ENCODE measurements at regions not wholly inside any gene's neighbourhood (a gene's known extent, or its start where the extent isn't known, plus 50 kb on each side); places are given as distances from the start of the nearest gene placed in this dataset.

DNA sequence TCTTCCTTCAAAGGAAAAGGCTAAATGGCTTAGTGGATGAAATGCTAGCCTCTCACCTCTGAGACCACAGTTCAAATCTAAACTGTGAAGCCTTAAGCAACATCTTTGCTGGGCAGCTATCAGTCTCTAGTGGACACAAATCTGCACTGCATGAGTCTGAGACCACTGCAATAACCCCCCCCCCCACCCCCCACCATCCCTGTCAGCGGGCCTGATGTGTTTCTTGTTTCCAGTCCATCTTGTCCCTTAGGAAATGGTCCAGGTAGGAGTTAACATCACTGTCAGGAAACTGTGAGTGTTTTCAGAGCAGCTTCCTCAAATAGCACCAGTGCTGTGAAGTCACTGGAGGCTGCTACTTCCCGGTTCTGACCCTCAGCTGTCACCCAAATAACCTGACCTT lies 140.6 kb upstream of the TMCO5A start:
- TF ChIP-seq EP300 (IDR thresholded peaks at IDR 0.05): no peak
- TF ChIP-seq POLR2AphosphoS5 (IDR thresholded peaks at IDR 0.05): no peak
- no peak for TF ChIP-seq POLR2A (IDR thresholded peaks at IDR 0.05; ENCODE audit: low read depth)
- TF ChIP-seq, protein P1, sequence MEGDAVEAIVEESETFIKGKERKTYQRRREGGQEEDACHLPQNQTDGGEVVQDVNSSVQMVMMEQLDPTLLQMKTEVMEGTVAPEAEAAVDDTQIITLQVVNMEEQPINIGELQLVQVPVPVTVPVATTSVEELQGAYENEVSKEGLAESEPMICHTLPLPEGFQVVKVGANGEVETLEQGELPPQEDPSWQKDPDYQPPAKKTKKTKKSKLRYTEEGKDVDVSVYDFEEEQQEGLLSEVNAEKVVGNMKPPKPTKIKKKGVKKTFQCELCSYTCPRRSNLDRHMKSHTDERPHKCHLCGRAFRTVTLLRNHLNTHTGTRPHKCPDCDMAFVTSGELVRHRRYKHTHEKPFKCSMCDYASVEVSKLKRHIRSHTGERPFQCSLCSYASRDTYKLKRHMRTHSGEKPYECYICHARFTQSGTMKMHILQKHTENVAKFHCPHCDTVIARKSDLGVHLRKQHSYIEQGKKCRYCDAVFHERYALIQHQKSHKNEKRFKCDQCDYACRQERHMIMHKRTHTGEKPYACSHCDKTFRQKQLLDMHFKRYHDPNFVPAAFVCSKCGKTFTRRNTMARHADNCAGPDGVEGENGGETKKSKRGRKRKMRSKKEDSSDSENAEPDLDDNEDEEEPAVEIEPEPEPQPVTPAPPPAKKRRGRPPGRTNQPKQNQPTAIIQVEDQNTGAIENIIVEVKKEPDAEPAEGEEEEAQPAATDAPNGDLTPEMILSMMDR (IDR thresholded peaks at IDR 0.05): no peak
- intact Hi-C loops (cut with DNase I): no loop called here
- Histone ChIP-seq H3K27me3 (no peaks in the 10 kb centered on the region), H3K4me1 (no peaks in the 10 kb centered on the region), H3K27ac (replicated peaks in 1 of 4) (no peak overlapping the region), H3K4me3 (no peak overlapping the region), H3K9me3 (no peaks in the 10 kb centered on the region), H3K36me3 (no peaks in the 10 kb centered on the region)
- WGBS: 43% methylated on average over 2 of the region's 2 CpGs
- DNase-seq (ENCODE audit: extremely low spot score): no peak

DNA sequence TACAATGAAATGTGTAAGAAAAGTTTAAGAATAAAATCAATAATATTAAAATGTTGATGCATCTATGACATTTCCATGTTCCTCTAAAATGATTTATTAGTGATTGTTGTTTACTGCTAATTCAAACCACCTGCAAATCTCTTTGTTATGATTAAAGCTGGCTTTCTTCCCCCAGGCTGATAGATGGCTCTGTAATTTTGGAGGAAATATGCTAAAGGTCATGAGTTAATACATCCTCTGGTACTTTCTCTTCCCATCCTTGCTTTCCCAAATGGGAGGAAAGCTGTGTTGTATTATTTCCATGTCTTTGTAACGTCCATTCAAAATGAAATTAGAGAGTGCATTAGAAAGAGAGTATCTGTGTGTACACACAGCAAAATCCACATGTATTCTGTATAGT lies 139.5 kb upstream of the TMCO5A start:
- TF ChIP-seq, protein P1 (IDR thresholded peaks at IDR 0.05): no peak
- TF ChIP-seq EP300 (IDR thresholded peaks at IDR 0.05) (no peak), POLR2AphosphoS5 (IDR thresholded peaks at IDR 0.05) (no peak), POLR2A (IDR thresholded peaks at IDR 0.05; ENCODE audit: low read depth) (no peak)
- intact Hi-C loops (cut with DNase I): no loop called here
- no peak overlapping the region for H3K27ac ChIP-seq (replicated peaks in 1 of 4)
- H3K9me3 ChIP-seq: no peaks in the 10 kb centered on the region
- H3K27me3 ChIP-seq: no peaks in the 10 kb centered on the region
- H3K4me3 ChIP-seq: no peak overlapping the region
- DNase-seq (ENCODE audit: extremely low spot score): no peak
- H3K4me1 ChIP-seq: no peaks in the 10 kb centered on the region
- 28% methylated on average over 1 of the region's 1 CpG for WGBS
- H3K36me3 ChIP-seq: no peaks in the 10 kb centered on the region

DNA sequence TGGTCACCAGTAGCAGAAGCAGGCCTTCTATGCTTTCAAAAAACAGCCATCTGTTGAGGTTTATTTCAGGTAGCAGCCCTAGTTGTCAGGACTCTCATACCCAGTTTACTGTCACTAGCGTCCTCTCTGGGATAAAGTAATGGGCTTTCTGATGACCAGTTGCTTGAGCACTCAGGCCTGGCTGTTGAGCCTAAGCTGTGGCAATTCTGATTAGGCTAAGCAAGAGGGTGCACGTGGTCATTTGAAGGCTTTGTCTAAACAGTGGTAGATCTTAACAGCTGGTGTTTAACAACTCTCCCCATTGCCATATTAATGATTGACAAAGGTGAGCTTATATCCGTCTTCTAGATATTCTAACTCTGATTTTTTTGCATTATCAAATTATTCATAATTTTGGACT lies 132.9 kb upstream of the TMCO5A start:
- no peak for DNase-seq (ENCODE audit: extremely low spot score)
- Histone ChIP-seq H3K27ac (replicated peaks in 1 of 4) (no peak overlapping the region), H3K36me3 (no peaks in the 10 kb centered on the region), H3K9me3 (no peaks in the 10 kb centered on the region), H3K4me1 (no peaks in the 10 kb centered on the region), H3K4me3 (no peak overlapping the region), H3K27me3 (no peaks in the 10 kb centered on the region)
- WGBS: 83% methylated on average over 3 of the region's 3 CpGs
- intact Hi-C loops (cut with DNase I): no loop called here
- TF ChIP-seq POLR2AphosphoS5 (IDR thresholded peaks at IDR 0.05) (no peak), EP300 (IDR thresholded peaks at IDR 0.05) (no peak), POLR2A (IDR thresholded peaks at IDR 0.05; ENCODE audit: low read depth) (no peak)
- TF ChIP-seq, protein P1 (IDR thresholded peaks at IDR 0.05): no peak

DNA sequence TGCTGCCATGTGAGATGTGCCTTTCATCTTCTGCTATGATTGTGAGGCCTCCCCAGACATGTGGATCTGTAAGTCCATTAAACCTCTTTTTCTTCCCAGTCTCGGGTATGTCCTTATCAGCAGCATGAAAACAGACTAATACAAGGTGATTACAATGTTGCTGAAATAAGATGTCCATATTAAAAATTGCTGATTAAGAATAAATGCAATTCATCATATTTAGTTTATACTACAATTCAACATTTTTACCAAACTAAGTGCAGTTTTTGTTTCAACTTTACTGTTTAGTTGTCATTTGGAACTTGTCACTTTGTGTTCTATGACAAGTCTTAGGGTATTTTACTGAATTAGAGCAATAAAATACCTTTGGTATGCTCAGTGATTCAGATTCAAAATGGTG lies 127.6 kb upstream of the TMCO5A start:
- WGBS: 88% methylated on average over 1 of the region's 1 CpG
- no peaks in the 10 kb centered on the region for H3K9me3 ChIP-seq
- TF ChIP-seq EP300 (IDR thresholded peaks at IDR 0.05) (no peak), POLR2A (IDR thresholded peaks at IDR 0.05; ENCODE audit: low read depth) (no peak), POLR2AphosphoS5 (IDR thresholded peaks at IDR 0.05) (no peak)
- TF ChIP-seq, protein P1 (IDR thresholded peaks at IDR 0.05): no peak
- H3K27ac ChIP-seq (replicated peaks in 1 of 4): no peak overlapping the region
- no peaks in the 10 kb centered on the region for H3K4me1 ChIP-seq
- no peak overlapping the region for H3K4me3 ChIP-seq
- no peaks in the 10 kb centered on the region for H3K27me3 ChIP-seq
- no peaks in the 10 kb centered on the region for H3K36me3 ChIP-seq
- intact Hi-C loops (cut with DNase I): no loop called here
- DNase-seq (ENCODE audit: extremely low spot score): no peak

DNA sequence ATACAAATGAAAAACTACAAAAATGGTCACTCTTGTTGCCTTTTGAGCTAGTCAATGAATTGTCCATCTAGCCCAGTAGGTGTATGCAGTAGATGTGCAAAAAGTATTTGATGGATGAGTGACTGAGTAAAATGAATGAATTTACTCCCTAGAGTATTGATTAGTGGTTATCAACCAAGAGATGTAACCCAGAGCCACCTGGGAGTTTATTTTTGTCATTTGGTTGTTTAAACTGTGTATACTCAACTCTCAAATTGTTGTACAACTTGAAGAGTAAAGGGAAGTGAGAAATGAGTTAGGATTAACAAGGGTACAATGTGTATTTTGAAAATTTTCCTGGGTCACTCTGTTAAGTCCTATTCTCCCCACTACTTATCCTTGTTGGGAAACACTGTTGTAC lies 124.1 kb upstream of the TMCO5A start:
- DNase-seq (ENCODE audit: extremely low spot score): no peak
- intact Hi-C loops (cut with DNase I): no loop called here

More for the DNA sequence above, 124.1 kb upstream of the TMCO5A start:
- no peaks in the 10 kb centered on the region for H3K27me3 ChIP-seq
- TF ChIP-seq, protein P1 (IDR thresholded peaks at IDR 0.05): no peak
- TF ChIP-seq EP300 (IDR thresholded peaks at IDR 0.05) (no peak), POLR2A (IDR thresholded peaks at IDR 0.05; ENCODE audit: low read depth) (no peak), POLR2AphosphoS5 (IDR thresholded peaks at IDR 0.05) (no peak)
- H3K4me3 ChIP-seq: no peak overlapping the region
- no peaks in the 10 kb centered on the region for H3K4me1 ChIP-seq
- no peaks in the 10 kb centered on the region for H3K36me3 ChIP-seq
- H3K9me3 ChIP-seq: no peaks in the 10 kb centered on the region
- H3K27ac ChIP-seq (replicated peaks in 1 of 4): no peak overlapping the region
